H1 (cell line): ENCODE measurements at regions not wholly inside any gene's neighbourhood (a gene's known extent, or its start where the extent isn't known, plus 50 kb on each side); places are given as distances from the start of the nearest gene placed in this dataset.

Experiments used
- CBX8 ChIP-seq: fragments of 300-800, 300-1000 bp; sonication (generic); IDR thresholded peaks from 2 replicates; pipeline ENCODE4 v1.7.1; 2016; ENCODE audit warnings: low read depth, low read length, borderline replicate concordance
- CTCF ChIP-seq, 3 experiments: IDR thresholded peaks; 1 replicate in 2 of 3; 2 replicates in 1 of 3; pipeline versions ENCODE4 v1.5.1 to v1.6.1; 2011; ENCODE audit warnings: low read length in 3 of 3, mild to moderate bottlenecking in 3 of 3, inconsistent platforms in 2 of 3, low read depth in 1 of 3, moderate library complexity in 1 of 3; ENCODE audit not compliant: insufficient read depth in 1 of 3; ENCODE audit errors: control extremely low read depth in 1 of 3
- EP300 ChIP-seq, 2 experiments: IDR thresholded peaks; 1 replicate in 1 of 2; 2 replicates in 1 of 2; pipeline ENCODE4 v1.6.1; 2011 to 2012; ENCODE audit warnings: low read depth in 2 of 2, low read length in 2 of 2, mild to moderate bottlenecking in 2 of 2, borderline replicate concordance in 1 of 2, inconsistent platforms in 1 of 2, moderate library complexity in 1 of 2
- HDAC6 ChIP-seq: IDR thresholded peaks from one replicate; pipeline ENCODE4 v1.7.1; 2012; ENCODE audit warnings: low read depth, mild to moderate bottlenecking, inconsistent platforms, low read length, moderate library complexity
- KDM4A ChIP-seq: IDR thresholded peaks from one replicate; pipeline ENCODE4 v1.7.1; 2012; ENCODE audit warnings: low read depth, mild to moderate bottlenecking, moderate library complexity, low read length, inconsistent platforms; ENCODE audit not compliant: severe bottlenecking
- KDM5A ChIP-seq: fragments of 200-600 bp; IDR thresholded peaks from 2 replicates; pipeline ENCODE4 v1.7.1; 2012; ENCODE audit warnings: mild to moderate bottlenecking, low read length, inconsistent platforms, mixed read lengths
- MAFK ChIP-seq: IDR thresholded peaks from 2 replicates; pipeline ENCODE4 v1.6.1; 2012; ENCODE audit warnings: low read depth, mild to moderate bottlenecking, improper control_type of control experiment, low read length
- MAX ChIP-seq: IDR thresholded peaks from 2 replicates; pipeline ENCODE4 v1.6.1; 2012; ENCODE audit warnings: inconsistent platforms
- NANOG ChIP-seq: IDR thresholded peaks from 2 replicates; pipeline ENCODE4 v1.6.1; 2011; ENCODE audit warnings: low read length, low read depth, mild to moderate bottlenecking, inconsistent platforms; ENCODE audit not compliant: insufficient read depth, poor library complexity, severe bottlenecking
- POLR2A ChIP-seq, 2 experiments: IDR thresholded peaks; 1 replicate in 1 of 2; 2 replicates in 1 of 2; pipeline ENCODE4 v1.6.1; 2011; ENCODE audit warnings: low read depth in 2 of 2, low read length in 2 of 2, mild to moderate bottlenecking in 2 of 2; ENCODE audit errors: control extremely low read depth in 1 of 2
- RBBP5 ChIP-seq: IDR thresholded peaks from 2 replicates; pipeline ENCODE4 v1.7.1; 2012; ENCODE audit warnings: low read depth, mild to moderate bottlenecking, inconsistent platforms, low read length, moderate library complexity, borderline replicate concordance

DNA sequence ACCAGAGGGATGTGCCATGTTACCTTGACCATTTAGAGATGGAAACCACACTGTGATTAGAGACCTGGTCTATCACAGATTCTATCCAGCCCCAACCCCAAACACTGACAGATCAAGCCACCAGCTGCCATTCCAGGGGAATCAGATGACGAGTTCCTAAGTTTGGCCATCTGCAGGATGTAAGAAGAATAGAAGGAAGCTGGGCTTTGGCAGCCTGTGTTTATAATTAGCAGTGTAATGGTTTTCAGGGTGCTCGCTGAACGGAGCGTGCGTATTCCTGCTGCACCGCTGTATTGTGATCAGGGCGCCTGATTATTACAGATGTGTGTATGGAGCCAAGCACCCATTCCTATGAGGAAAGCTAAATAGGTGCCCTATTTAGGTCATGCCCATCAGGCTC lies 138.1 kb downstream of the LRRC30 start:
- no peak for TF ChIP-seq HDAC6
- TF ChIP-seq RBBP5 = no peak
- no peak for TF ChIP-seq MAFK
- no peak for TF ChIP-seq CTCF (IDR thresholded peaks at IDR 0.05; ENCODE audit: control extremely low read depth in 1 of 3, insufficient read depth in 1 of 3, low read depth in 1 of 3, low read length in 3 of 3)
- TF ChIP-seq POLR2A (IDR thresholded peaks at IDR 0.05; ENCODE audit: control extremely low read depth in 1 of 2, low read depth in 2 of 2, low read length in 2 of 2) = no peak
- TF ChIP-seq NANOG = no peak
- TF ChIP-seq MAX = no peak
- no peak for TF ChIP-seq KDM5A
- no peak for TF ChIP-seq EP300 (IDR thresholded peaks at IDR 0.05; ENCODE audit: borderline replicate concordance in 1 of 2, low read depth in 2 of 2, low read length in 2 of 2)
- no peak for TF ChIP-seq CBX8
- no peak for TF ChIP-seq KDM4A
